ENCODE measurements at regions not wholly inside any gene's neighbourhood (a gene's known extent, or its start where the extent isn't known, plus 50 kb on each side); places are given as distances from the start of the nearest gene placed in this dataset.

DNA sequence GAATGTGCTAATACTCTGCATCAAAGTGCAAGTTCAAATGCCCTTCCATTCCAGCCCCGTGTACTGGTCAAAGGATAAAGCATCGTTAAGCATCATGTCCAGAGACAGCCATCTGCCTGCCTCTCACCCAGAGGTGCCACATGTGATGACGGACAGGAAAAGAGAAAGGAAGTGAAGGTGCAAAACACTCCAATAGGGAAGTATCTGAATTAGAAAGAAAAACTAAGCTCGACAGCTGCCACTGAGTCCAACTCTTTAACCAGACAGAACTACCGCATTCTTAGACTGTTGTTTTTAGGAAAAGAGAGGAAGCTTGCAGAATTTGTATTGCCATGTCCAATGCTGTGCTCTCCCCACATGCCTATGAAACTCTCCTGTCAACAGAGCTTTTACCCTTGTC, 465.0 kb upstream of the SOX5 start:
- TF ChIP-seq, protein P1, sequence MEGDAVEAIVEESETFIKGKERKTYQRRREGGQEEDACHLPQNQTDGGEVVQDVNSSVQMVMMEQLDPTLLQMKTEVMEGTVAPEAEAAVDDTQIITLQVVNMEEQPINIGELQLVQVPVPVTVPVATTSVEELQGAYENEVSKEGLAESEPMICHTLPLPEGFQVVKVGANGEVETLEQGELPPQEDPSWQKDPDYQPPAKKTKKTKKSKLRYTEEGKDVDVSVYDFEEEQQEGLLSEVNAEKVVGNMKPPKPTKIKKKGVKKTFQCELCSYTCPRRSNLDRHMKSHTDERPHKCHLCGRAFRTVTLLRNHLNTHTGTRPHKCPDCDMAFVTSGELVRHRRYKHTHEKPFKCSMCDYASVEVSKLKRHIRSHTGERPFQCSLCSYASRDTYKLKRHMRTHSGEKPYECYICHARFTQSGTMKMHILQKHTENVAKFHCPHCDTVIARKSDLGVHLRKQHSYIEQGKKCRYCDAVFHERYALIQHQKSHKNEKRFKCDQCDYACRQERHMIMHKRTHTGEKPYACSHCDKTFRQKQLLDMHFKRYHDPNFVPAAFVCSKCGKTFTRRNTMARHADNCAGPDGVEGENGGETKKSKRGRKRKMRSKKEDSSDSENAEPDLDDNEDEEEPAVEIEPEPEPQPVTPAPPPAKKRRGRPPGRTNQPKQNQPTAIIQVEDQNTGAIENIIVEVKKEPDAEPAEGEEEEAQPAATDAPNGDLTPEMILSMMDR (IDR thresholded peaks at IDR 0.05; ENCODE audit: extremely low read depth in 1 of 2, insufficient read depth in 1 of 2, low read depth in 1 of 2, low read length in 2 of 2) = no peak
- TF ChIP-seq EZH2 (IDR thresholded peaks at IDR 0.05; ENCODE audit: borderline replicate concordance, low read depth, low read length, severe bottlenecking) = no peak
